ENCODE measurements at regions not wholly inside any gene's neighbourhood (a gene's known extent, or its start where the extent isn't known, plus 50 kb on each side); places are given as distances from the start of the nearest gene placed in this dataset.

DNA sequence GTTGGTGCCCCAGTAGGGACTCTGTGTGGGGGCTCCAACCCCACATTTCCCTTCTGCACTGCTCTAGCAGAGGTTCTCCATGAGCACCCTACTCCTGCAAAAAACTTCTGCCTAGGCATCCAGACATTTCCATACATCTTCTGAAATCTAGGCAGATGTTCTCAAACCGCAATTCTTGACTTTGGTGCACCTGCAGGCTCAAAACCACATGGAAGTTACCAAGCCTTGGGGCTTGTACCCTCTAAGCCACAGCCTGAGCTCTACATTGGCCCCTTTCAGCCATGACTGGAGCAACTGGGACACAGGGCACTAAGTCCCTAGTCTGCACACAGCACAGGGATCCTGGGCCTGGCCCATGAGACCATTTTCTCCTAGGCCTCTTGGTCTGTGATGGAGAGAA, 66.5 kb upstream of the VGLL3 start:
- no peak for TF ChIP-seq ZNF629 (tag by site-specific recombination; IDR thresholded peaks at IDR 0.05)
- TF ChIP-seq KLF16 (tag by site-specific recombination; IDR thresholded peaks at IDR 0.05) = no peak
